ENCODE measurements at regions not wholly inside any gene's neighbourhood (a gene's known extent, or its start where the extent isn't known, plus 50 kb on each side); places are given as distances from the start of the nearest gene placed in this dataset.

GRCh38 chr3:16108424-16108823 is 66.1 kb upstream of the GALNT15 start:
- Mint-ChIP-seq H3K36me3 (no peaks in the 10 kb centered on the region), H3K4me1 (no peaks in the 10 kb centered on the region), H3K9me3 (peaks cover 2 to 11% (median 7%) of the 10 kb centered on the region in 3 donors), H3K27me3 (peaks cover 7 to 9% of the 10 kb centered on the region in 2 donors), H3K27ac (no peak overlapping the region), H3K4me3 (no peak overlapping the region)
- ATAC-seq (replicated peaks in 1 of 4): no peak
- H3K4me1 ChIP-seq (ENCODE audit: control insufficient read depth in 1 of 2, extremely low read depth in 1 of 2, insufficient read depth in 2 of 2, low read length in 2 of 2): no peaks in the 10 kb centered on the region
- POLR2A ChIA-PET: no interaction called here
- no CpG with 5 or more reads among the region's 2 CpGs for WGBS (ENCODE audit: insufficient coverage)
- H3K27me3 ChIP-seq (replicated peaks in 1 of 2; ENCODE audit: control insufficient read depth in 2 of 2, extremely low read depth in 1 of 2, insufficient read depth in 2 of 2, low read length in 1 of 2): no peaks in the 10 kb centered on the region
- H3K36me3 ChIP-seq (ENCODE audit: control insufficient read depth in 2 of 2, extremely low read depth in 1 of 2, insufficient read depth in 1 of 2, low read length in 1 of 2): no peaks in the 10 kb centered on the region
- no peaks in the 10 kb centered on the region for H3K9me3 ChIP-seq
- DNase-seq: no peak
- no peak overlapping the region for H3K27ac ChIP-seq (ENCODE audit: low read length)
- no peak overlapping the region for H3K4me3 ChIP-seq (ENCODE audit: control insufficient read depth in 1 of 2, extremely low read depth in 1 of 2, low read length in 1 of 2)
- CTCF ChIA-PET: no interaction called here

GRCh38 chr3:16109929-16110328 is 64.6 kb upstream of the GALNT15 start:
- H3K9me3 Mint-ChIP-seq: peaks cover 2 to 11% (median 7%) of the 10 kb centered on the region in 3 donors
- no peak for ATAC-seq (replicated peaks in 1 of 4)

GRCh38 chr3:16112910-16113504 is 61.5 kb upstream of the GALNT15 start:
- H3K9me3 ChIP-seq: no peaks in the 10 kb centered on the region
- ChIA-PET POLR2A (no interaction called here), CTCF (no interaction called here)
- no peaks in the 10 kb centered on the region for H3K4me1 Mint-ChIP-seq
- DNase-seq (no peak), ATAC-seq (replicated peaks in 1 of 4) (no peak)
- no peaks in the 10 kb centered on the region for H3K36me3 ChIP-seq (ENCODE audit: control insufficient read depth in 2 of 2, extremely low read depth in 1 of 2, insufficient read depth in 1 of 2, low read length in 1 of 2)
- H3K27ac ChIP-seq (ENCODE audit: low read length): no peak overlapping the region
- H3K4me3 Mint-ChIP-seq: no peak overlapping the region
- no peaks in the 10 kb centered on the region for H3K36me3 Mint-ChIP-seq
- H3K27ac Mint-ChIP-seq: no peak overlapping the region
- WGBS (ENCODE audit: insufficient coverage): 75% methylated on average over 1 of the region's 1 CpG
- H3K27me3 ChIP-seq (replicated peaks in 1 of 2; ENCODE audit: control insufficient read depth in 2 of 2, extremely low read depth in 1 of 2, insufficient read depth in 2 of 2, low read length in 1 of 2): peaks cover 0 to 3% of the 10 kb centered on the region in 2 experiments
- no peaks in the 10 kb centered on the region for H3K4me1 ChIP-seq (ENCODE audit: control insufficient read depth in 1 of 2, extremely low read depth in 1 of 2, insufficient read depth in 2 of 2, low read length in 2 of 2)
- no peak overlapping the region for H3K4me3 ChIP-seq (ENCODE audit: control insufficient read depth in 1 of 2, extremely low read depth in 1 of 2, low read length in 1 of 2)
- peaks cover 0 to 11% (median 2%) of the 10 kb centered on the region in 3 donors for H3K9me3 Mint-ChIP-seq
- H3K27me3 Mint-ChIP-seq: no peaks in the 10 kb centered on the region

More at GRCh38 chr3:16109929-16110328, 64.6 kb upstream of the GALNT15 start:
- Histone ChIP-seq H3K9me3 (no peaks in the 10 kb centered on the region), H3K27me3 (replicated peaks in 1 of 2; ENCODE audit: control insufficient read depth in 2 of 2, extremely low read depth in 1 of 2, insufficient read depth in 2 of 2, low read length in 1 of 2) (no peaks in the 10 kb centered on the region), H3K36me3 (ENCODE audit: control insufficient read depth in 2 of 2, extremely low read depth in 1 of 2, insufficient read depth in 1 of 2, low read length in 1 of 2) (no peaks in the 10 kb centered on the region), H3K4me3 (ENCODE audit: control insufficient read depth in 1 of 2, extremely low read depth in 1 of 2, low read length in 1 of 2) (no peak overlapping the region), H3K27ac (ENCODE audit: low read length) (no peak overlapping the region), H3K4me1 (ENCODE audit: control insufficient read depth in 1 of 2, extremely low read depth in 1 of 2, insufficient read depth in 2 of 2, low read length in 2 of 2) (no peaks in the 10 kb centered on the region)
- no peak for DNase-seq
- Mint-ChIP-seq H3K4me3 (no peak overlapping the region), H3K27ac (no peak overlapping the region), H3K4me1 (no peaks in the 10 kb centered on the region), H3K27me3 (peaks cover 7 to 8% of the 10 kb centered on the region in 2 donors), H3K36me3 (no peaks in the 10 kb centered on the region)
- WGBS (ENCODE audit: insufficient coverage): 66% methylated on average over 3 of the region's 3 CpGs
- ChIA-PET CTCF (no interaction called here), POLR2A (no interaction called here)

GRCh38 chr3:16113704-16114103 is 60.8 kb upstream of the GALNT15 start:
- Histone ChIP-seq H3K4me1 (ENCODE audit: control insufficient read depth in 1 of 2, extremely low read depth in 1 of 2, insufficient read depth in 2 of 2, low read length in 2 of 2) (no peaks in the 10 kb centered on the region), H3K36me3 (ENCODE audit: control insufficient read depth in 2 of 2, extremely low read depth in 1 of 2, insufficient read depth in 1 of 2, low read length in 1 of 2) (no peaks in the 10 kb centered on the region), H3K4me3 (ENCODE audit: control insufficient read depth in 1 of 2, extremely low read depth in 1 of 2, low read length in 1 of 2) (no peak overlapping the region), H3K27ac (ENCODE audit: low read length) (no peak overlapping the region), H3K9me3 (no peaks in the 10 kb centered on the region), H3K27me3 (replicated peaks in 1 of 2; ENCODE audit: control insufficient read depth in 2 of 2, extremely low read depth in 1 of 2, insufficient read depth in 2 of 2, low read length in 1 of 2) (peaks cover 0 to 3% of the 10 kb centered on the region in 2 experiments)
- ChIA-PET CTCF (no interaction called here), POLR2A (no interaction called here)
- no peak for ATAC-seq (replicated peaks in 1 of 4)
- no peak overlapping the region for H3K27ac Mint-ChIP-seq
- DNase-seq: no peak
- no peaks in the 10 kb centered on the region for H3K36me3 Mint-ChIP-seq
- H3K9me3 Mint-ChIP-seq: peaks cover 0 to 11% (median 2%) of the 10 kb centered on the region in 3 donors
- no peak overlapping the region for H3K4me3 Mint-ChIP-seq
- H3K27me3 Mint-ChIP-seq: no peaks in the 10 kb centered on the region
- no CpG with 5 or more reads among the region's 3 CpGs for WGBS (ENCODE audit: insufficient coverage)
- no peaks in the 10 kb centered on the region for H3K4me1 Mint-ChIP-seq

- DNase-seq (no peak), ATAC-seq (replicated peaks in 1 of 4) (no peak)
- Histone ChIP-seq H3K27me3 (replicated peaks in 1 of 2; ENCODE audit: control insufficient read depth in 2 of 2, extremely low read depth in 1 of 2, insufficient read depth in 2 of 2, low read length in 1 of 2) (peaks cover 0 to 3% of the 10 kb centered on the region in 2 experiments), H3K27ac (ENCODE audit: low read length) (no peak overlapping the region), H3K4me3 (ENCODE audit: control insufficient read depth in 1 of 2, extremely low read depth in 1 of 2, low read length in 1 of 2) (no peak overlapping the region), H3K4me1 (ENCODE audit: control insufficient read depth in 1 of 2, extremely low read depth in 1 of 2, insufficient read depth in 2 of 2, low read length in 2 of 2) (no peaks in the 10 kb centered on the region), H3K9me3 (no peaks in the 10 kb centered on the region), H3K36me3 (ENCODE audit: control insufficient read depth in 2 of 2, extremely low read depth in 1 of 2, insufficient read depth in 1 of 2, low read length in 1 of 2) (no peaks in the 10 kb centered on the region)
- WGBS (ENCODE audit: insufficient coverage): no CpG with 5 or more reads among the region's 2 CpGs
- Mint-ChIP-seq H3K4me1 (no peaks in the 10 kb centered on the region), H3K4me3 (no peak overlapping the region), H3K27ac (no peak overlapping the region), H3K9me3 (peaks cover 0 to 11% (median 2%) of the 10 kb centered on the region in 3 donors), H3K36me3 (no peaks in the 10 kb centered on the region), H3K27me3 (peaks cover 0 to 4% of the 10 kb centered on the region in 2 donors)
- CTCF ChIA-PET: interaction anchor here in 1 of 2 donors (0.7 kb wide), 1 partner anchor 75 kb away, joined by 3 read pairs; no protein-coding TSS in a partner anchor
- POLR2A ChIA-PET: no interaction called here
Observed at GRCh38 chr3:16114429-16114828, 60.1 kb upstream of the GALNT15 start.

- Mint-ChIP-seq H3K27me3 (peaks cover 0 to 4% of the 10 kb centered on the region in 2 donors), H3K36me3 (no peaks in the 10 kb centered on the region), H3K27ac (no peak overlapping the region), H3K9me3 (peaks cover 0 to 11% (median 2%) of the 10 kb centered on the region in 3 donors), H3K4me3 (no peak overlapping the region), H3K4me1 (no peaks in the 10 kb centered on the region)
- ATAC-seq (replicated peaks in 1 of 4) (no peak), DNase-seq (no peak)
- ChIA-PET POLR2A (no interaction called here), CTCF (interaction anchor here in 1 of 2 donors (0.7 kb wide), 1 partner anchor 75 kb away, joined by 3 read pairs; no protein-coding TSS in a partner anchor)
- no peaks in the 10 kb centered on the region for H3K36me3 ChIP-seq (ENCODE audit: control insufficient read depth in 2 of 2, extremely low read depth in 1 of 2, insufficient read depth in 1 of 2, low read length in 1 of 2)
- H3K27ac ChIP-seq (ENCODE audit: low read length): no peak overlapping the region
- no peaks in the 10 kb centered on the region for H3K4me1 ChIP-seq (ENCODE audit: control insufficient read depth in 1 of 2, extremely low read depth in 1 of 2, insufficient read depth in 2 of 2, low read length in 2 of 2)
- H3K27me3 ChIP-seq (replicated peaks in 1 of 2; ENCODE audit: control insufficient read depth in 2 of 2, extremely low read depth in 1 of 2, insufficient read depth in 2 of 2, low read length in 1 of 2): peaks cover 0 to 3% of the 10 kb centered on the region in 2 experiments
- no peaks in the 10 kb centered on the region for H3K9me3 ChIP-seq
- no peak overlapping the region for H3K4me3 ChIP-seq (ENCODE audit: control insufficient read depth in 1 of 2, extremely low read depth in 1 of 2, low read length in 1 of 2)
- WGBS (ENCODE audit: insufficient coverage): 81% methylated on average over 2 of the region's 3 CpGs
Observed at GRCh38 chr3:16114930-16115329, 59.5 kb upstream of the GALNT15 start.

All from T-cell (primary cell).